Loucy (cell line): ENCODE measurements at regions not wholly inside any gene's neighbourhood (a gene's known extent, or its start where the extent isn't known, plus 50 kb on each side); places are given as distances from the start of the nearest gene placed in this dataset.

Source experiments
- CTCF ChIP-seq: fragments of 200-600 bp; sonication (generic); conservative IDR thresholded peaks from 2 replicates; pipeline ENCODE4 v1.5.1; 2014; ENCODE audit warnings: mild to moderate bottlenecking, antibody characterized with exemption, low read length
- EZH2phosphoT487 ChIP-seq: fragments of 200-600 bp; IDR thresholded peaks from 2 replicates; pipeline ENCODE4 v1.6.1; 2018; ENCODE audit warnings: antibody characterized with exemption, mild to moderate bottlenecking, moderate library complexity, borderline replicate concordance

- TF ChIP-seq CTCF (no peak), EZH2phosphoT487 (no peak)
Observed at GRCh38 chr2:102091908-102092307, 50.6 kb upstream of the IL1R1 start.
